ENCODE measurements at regions not wholly inside any gene's neighbourhood (a gene's known extent, or its start where the extent isn't known, plus 50 kb on each side); places are given as distances from the start of the nearest gene placed in this dataset.

DNA sequence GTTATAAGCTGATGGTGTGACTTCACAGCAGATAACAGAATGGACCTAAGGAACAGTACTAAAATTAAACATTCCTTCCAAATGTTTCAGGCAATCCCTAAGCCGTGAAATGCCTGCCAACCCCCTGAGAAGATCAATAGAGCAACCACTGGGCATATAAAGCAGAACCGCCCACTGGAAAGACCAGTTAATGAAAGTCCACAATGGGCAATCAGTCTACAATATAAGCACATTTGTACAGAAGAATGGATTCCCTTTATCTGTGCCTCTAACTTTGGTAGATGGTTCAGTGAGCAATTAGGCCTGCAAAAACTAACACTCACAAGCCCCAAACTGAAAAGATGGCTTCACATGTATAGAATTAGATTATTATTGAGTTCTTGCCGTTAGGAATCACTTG is 286.6 kb downstream of the UBE3D start:
- in situ Hi-C loops (cut with HindIII; ENCODE audit: low sequenced_read_pairs) = no loop called here
- no peak overlapping the region for H3K4me3 ChIP-seq (ENCODE audit: low read depth, low read length)
- TF ChIP-seq, protein P1, sequence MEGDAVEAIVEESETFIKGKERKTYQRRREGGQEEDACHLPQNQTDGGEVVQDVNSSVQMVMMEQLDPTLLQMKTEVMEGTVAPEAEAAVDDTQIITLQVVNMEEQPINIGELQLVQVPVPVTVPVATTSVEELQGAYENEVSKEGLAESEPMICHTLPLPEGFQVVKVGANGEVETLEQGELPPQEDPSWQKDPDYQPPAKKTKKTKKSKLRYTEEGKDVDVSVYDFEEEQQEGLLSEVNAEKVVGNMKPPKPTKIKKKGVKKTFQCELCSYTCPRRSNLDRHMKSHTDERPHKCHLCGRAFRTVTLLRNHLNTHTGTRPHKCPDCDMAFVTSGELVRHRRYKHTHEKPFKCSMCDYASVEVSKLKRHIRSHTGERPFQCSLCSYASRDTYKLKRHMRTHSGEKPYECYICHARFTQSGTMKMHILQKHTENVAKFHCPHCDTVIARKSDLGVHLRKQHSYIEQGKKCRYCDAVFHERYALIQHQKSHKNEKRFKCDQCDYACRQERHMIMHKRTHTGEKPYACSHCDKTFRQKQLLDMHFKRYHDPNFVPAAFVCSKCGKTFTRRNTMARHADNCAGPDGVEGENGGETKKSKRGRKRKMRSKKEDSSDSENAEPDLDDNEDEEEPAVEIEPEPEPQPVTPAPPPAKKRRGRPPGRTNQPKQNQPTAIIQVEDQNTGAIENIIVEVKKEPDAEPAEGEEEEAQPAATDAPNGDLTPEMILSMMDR (IDR thresholded peaks at IDR 0.05; ENCODE audit: low read depth, low read length, missing control alignments) = no peak
- DNase-seq (ENCODE audit: low read depth) = no peak

DNA sequence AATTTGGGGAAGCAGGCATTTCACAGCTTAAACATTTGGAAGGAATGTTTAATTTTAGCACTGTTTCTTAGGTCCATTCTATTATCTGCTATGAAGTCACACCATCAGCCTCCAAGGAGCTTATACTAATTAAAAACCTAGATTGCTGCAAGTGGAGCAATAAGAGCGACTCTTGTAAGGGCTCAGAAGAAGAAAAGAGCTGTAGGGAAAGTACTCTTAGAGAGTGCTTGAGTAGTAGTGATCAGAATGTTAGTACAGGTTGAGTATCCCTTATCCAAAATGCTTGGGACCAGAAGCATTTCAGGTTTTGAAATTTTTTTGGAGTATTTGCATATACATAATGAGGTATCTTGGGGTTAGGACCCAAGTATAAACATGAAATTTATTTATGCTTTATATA is 285.3 kb downstream of the UBE3D start:
- in situ Hi-C loops (cut with HindIII; ENCODE audit: low sequenced_read_pairs) = no loop called here
- no peak for DNase-seq (ENCODE audit: low read depth)
- TF ChIP-seq, protein P1 (IDR thresholded peaks at IDR 0.05; ENCODE audit: low read depth, low read length, missing control alignments) = no peak

DNA sequence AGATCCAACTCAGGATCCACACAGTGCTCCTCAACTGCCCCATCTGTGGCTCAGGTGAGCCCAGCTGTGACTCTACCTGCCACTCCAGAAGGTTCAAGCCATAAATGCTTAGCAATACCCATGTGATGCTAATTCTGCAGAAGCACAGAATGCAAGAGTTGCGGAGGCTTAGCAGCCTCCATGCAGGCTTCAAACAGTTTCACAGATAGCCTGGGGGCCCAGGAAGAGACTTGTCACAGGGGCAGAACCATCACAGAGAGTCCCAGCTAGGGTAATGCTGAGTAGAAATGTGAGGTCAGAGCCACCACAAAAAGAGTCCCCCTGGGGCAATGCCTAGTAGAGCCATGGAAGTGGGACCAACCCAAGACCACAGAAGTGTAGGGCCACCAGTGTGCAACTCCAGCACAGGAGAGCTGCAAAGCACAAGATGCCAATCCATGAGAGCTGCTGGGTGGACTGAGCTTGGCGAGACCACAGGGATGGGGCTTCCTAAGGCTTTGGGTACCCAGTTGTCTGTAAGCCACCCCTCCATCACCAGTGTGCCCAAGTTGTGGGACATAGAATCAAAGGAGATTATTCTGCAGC is 283.9 kb downstream of the UBE3D start:
- no peak overlapping the region for H3K4me3 ChIP-seq (ENCODE audit: low read depth, low read length)
- DNase-seq (ENCODE audit: low read depth) = no peak
- TF ChIP-seq, protein P1 (IDR thresholded peaks at IDR 0.05; ENCODE audit: low read depth, low read length, missing control alignments) = no peak
- in situ Hi-C loops (cut with HindIII; ENCODE audit: low sequenced_read_pairs) = no loop called here

More for the DNA sequence above, 285.3 kb downstream of the UBE3D start:
- no peak overlapping the region for H3K4me3 ChIP-seq (ENCODE audit: low read depth, low read length)

DNA sequence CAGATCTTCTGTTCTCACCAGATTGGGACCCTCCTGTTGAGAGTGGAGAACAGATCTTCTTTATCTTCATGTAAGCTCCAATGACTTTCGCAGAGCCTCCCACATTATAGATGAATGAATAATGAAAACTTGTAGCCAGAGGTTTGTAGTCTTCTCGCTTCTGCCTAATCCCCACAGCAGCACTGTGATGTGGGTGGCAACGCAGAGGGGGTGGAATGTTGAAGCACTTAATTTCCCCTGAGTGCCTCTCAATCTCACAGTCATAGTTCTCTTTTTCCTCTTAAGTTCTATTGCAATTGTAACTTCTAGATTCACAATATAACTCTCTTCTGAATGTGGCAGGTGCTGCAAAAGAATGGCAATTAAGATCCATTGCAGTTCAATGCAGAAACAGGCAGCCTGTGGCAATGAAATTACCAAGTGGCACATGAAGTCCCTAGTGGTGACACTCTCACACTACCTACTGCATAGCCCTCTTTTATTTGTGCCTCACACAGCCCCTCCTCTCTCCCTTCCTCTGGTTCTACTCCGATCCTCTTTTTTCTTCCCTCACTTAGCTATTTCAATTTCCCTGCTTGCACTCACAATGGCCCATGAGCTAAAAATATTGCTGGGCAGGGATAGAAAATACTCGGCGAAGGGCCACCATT is 281.9 kb downstream of the UBE3D start:
- DNase-seq (ENCODE audit: low read depth) = no peak
- in situ Hi-C loops (cut with HindIII; ENCODE audit: low sequenced_read_pairs) = no loop called here
- TF ChIP-seq, protein P1 (IDR thresholded peaks at IDR 0.05; ENCODE audit: low read depth, low read length, missing control alignments) = no peak
- H3K4me3 ChIP-seq (ENCODE audit: low read depth, low read length) = no peak overlapping the region

DNA sequence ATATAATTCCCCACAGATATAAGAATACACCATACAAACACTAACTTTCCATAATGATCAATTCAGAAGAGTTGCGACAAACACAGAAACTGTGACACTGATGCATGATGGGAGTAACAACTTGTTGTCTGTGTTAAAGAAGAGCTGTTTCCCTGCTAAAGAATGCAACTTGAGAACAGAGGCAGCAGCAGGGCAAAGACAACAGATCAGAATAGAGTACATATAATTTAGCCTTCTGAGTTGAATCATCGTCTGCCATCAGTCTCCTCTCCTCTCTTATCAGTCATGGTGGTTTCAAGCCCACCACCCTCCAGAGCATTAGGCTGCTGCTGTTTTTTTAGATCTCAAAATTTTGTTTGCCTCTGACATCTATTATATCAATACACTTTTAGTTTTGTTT is 280.4 kb downstream of the UBE3D start:
- in situ Hi-C loops (cut with HindIII; ENCODE audit: low sequenced_read_pairs) = no loop called here

DNA sequence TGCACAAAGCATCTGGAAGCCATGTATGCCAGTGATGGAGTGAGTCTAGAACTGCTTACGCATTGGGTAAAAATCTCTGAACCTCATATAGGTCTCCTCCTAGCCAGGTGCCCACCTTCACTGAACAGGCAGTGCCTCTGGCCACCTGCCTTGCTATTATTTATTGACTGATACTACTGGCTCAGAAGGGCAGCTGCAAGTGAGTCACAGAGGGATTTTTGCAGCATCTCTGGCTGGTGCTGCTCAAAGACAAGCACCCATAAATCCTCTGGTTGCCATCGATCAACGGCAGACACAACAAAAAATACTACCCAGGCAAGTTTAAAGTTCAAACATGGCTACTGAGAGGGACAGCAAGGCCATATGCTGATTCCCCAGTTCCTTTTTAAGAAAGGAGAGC is 279.4 kb downstream of the UBE3D start:
- DNase-seq (ENCODE audit: low read depth) = no peak
- H3K4me3 ChIP-seq (ENCODE audit: low read depth, low read length) = no peak overlapping the region
- TF ChIP-seq, protein P1 (IDR thresholded peaks at IDR 0.05; ENCODE audit: low read depth, low read length, missing control alignments) = no peak
- in situ Hi-C loops (cut with HindIII; ENCODE audit: low sequenced_read_pairs) = no loop called here

More for the DNA sequence above, 280.4 kb downstream of the UBE3D start:
- no peak for DNase-seq (ENCODE audit: low read depth)
- no peak overlapping the region for H3K4me3 ChIP-seq (ENCODE audit: low read depth, low read length)
- TF ChIP-seq, protein P1 (IDR thresholded peaks at IDR 0.05; ENCODE audit: low read depth, low read length, missing control alignments) = no peak

Measured in astrocyte of the cerebellum (primary cell).